ENCODE measurements at regions not wholly inside any gene's neighbourhood (a gene's known extent, or its start where the extent isn't known, plus 50 kb on each side); places are given as distances from the start of the nearest gene placed in this dataset.

GRCh38 chr18:73503326-73503725, 635.5 kb upstream of the NETO1 start:
- H3K9me2 ChIP-seq (ENCODE audit: insufficient read depth) = 0 out of 2 replicates have a peak, but pooled peaks cover 4% of the 10 kb centered on the region
- Mint-ChIP-seq H3K4me3 (no peak overlapping the region), H3K36me3 (ENCODE audit: low read depth) (no peaks in the 10 kb centered on the region), H3K4me1 (no peaks in the 10 kb centered on the region), H3K27ac (no peak overlapping the region), H3K27me3 (ENCODE audit: insufficient read depth, low read depth, poor library complexity) (no peaks in the 10 kb centered on the region), H3K9me3 (no peaks in the 10 kb centered on the region)
- no peaks in the 10 kb centered on the region for H4K20me1 ChIP-seq (replicated peaks; ENCODE audit: insufficient read depth)
- H3K79me2 ChIP-seq (replicated peaks; ENCODE audit: insufficient read depth) = no peaks in the 10 kb centered on the region
- H3K27ac ChIP-seq (ENCODE audit: low read depth) = no peak overlapping the region
- ATAC-seq (no peak), DNase-seq (ENCODE audit: low spot score) (no peak)
- H3K4me1 ChIP-seq (ENCODE audit: insufficient read depth) = no peaks in the 10 kb centered on the region
- H3F3A ChIP-seq (replicated peaks; ENCODE audit: low read depth) = no peaks in the 10 kb centered on the region
- no peak overlapping the region for H3K4me3 ChIP-seq
- no peak overlapping the region for H3K4me2 ChIP-seq
- H2AFZ ChIP-seq = no peak overlapping the region
- no peaks in the 10 kb centered on the region for H3K36me3 ChIP-seq (ENCODE audit: insufficient read depth)
- TF ChIP-seq ZNF331 (CRISPR knock-in tag; IDR thresholded peaks at IDR 0.05; ENCODE audit: low read depth) = no peak
- TF ChIP-seq EZH2 (IDR thresholded peaks at IDR 0.05; ENCODE audit: low read depth, unreplicated experiment) = no peak
- no peak for TF ChIP-seq NANOG (IDR thresholded peaks at IDR 0.05; ENCODE audit: borderline replicate concordance)
- TF ChIP-seq CTCF (conservative IDR thresholded peaks at IDR 0.05; ENCODE audit: low read depth in 2 of 2) = no peak
- TF ChIP-seq JUNB (IDR thresholded peaks at IDR 0.05; ENCODE audit: unreplicated experiment) = no peak
- no peak for TF ChIP-seq POLR2AphosphoS5 (IDR thresholded peaks at IDR 0.05; ENCODE audit: low read depth)
- no peak for TF ChIP-seq ZNF462 (CRISPR knock-in tag; IDR thresholded peaks at IDR 0.05)
- TF ChIP-seq CREB1 (CRISPR knock-in tag; IDR thresholded peaks at IDR 0.05; ENCODE audit: low read depth) = no peak
- no peak for TF ChIP-seq STAT1 (IDR thresholded peaks at IDR 0.05; ENCODE audit: unreplicated experiment)
- no peaks in the 10 kb centered on the region for H3K27me3 ChIP-seq (ENCODE audit: insufficient read depth)

Data from GM23338 (cell line).